H1 (cell line): ENCODE measurements at regions not wholly inside any gene's neighbourhood (a gene's known extent, or its start where the extent isn't known, plus 50 kb on each side); places are given as distances from the start of the nearest gene placed in this dataset.

Experiments
- BRCA1 ChIP-seq: IDR thresholded peaks from 2 replicates; pipeline ENCODE4 v1.6.1; 2012; ENCODE audit warnings: low read depth, low read length, improper control_type of control experiment
- EGR1 ChIP-seq: IDR thresholded peaks from 2 replicates; pipeline ENCODE4 v1.6.1; 2011; ENCODE audit warnings: low read depth, low read length, borderline replicate concordance
- GTF2F1 ChIP-seq: IDR thresholded peaks from 2 replicates; pipeline ENCODE4 v1.6.1; 2012; ENCODE audit warnings: low read depth, low read length, improper control_type of control experiment, borderline replicate concordance
- JUND ChIP-seq: IDR thresholded peaks from 2 replicates; pipeline ENCODE4 v1.6.1; 2011; ENCODE audit warnings: mild to moderate bottlenecking, improper control_type of control experiment, low read length
- NANOG ChIP-seq: IDR thresholded peaks from 2 replicates; pipeline ENCODE4 v1.6.1; 2011; ENCODE audit warnings: low read length, low read depth, mild to moderate bottlenecking, inconsistent platforms; ENCODE audit not compliant: insufficient read depth, poor library complexity, severe bottlenecking
- POLR2A ChIP-seq, 2 experiments: IDR thresholded peaks; 1 replicate in 1 of 2; 2 replicates in 1 of 2; pipeline ENCODE4 v1.6.1; 2011; ENCODE audit warnings: low read depth in 2 of 2, low read length in 2 of 2, mild to moderate bottlenecking in 2 of 2; ENCODE audit errors: control extremely low read depth in 1 of 2
- POLR2AphosphoS5 ChIP-seq: IDR thresholded peaks from 2 replicates; pipeline ENCODE4 v1.6.1; 2011; ENCODE audit warnings: low read depth, low read length
- RAD21 ChIP-seq, 2 experiments: IDR thresholded peaks in 1 of 2; conservative IDR thresholded peaks in 1 of 2; 2 replicates each; pipeline ENCODE4 v1.6.1; 2011; ENCODE audit warnings: low read depth in 2 of 2, low read length in 2 of 2, improper control_type of control experiment in 1 of 2, inconsistent platforms in 1 of 2, mild to moderate bottlenecking in 1 of 2, moderate library complexity in 1 of 2
- SIX5 ChIP-seq: IDR thresholded peaks from 2 replicates; pipeline ENCODE4 v1.6.1; 2011; ENCODE audit warnings: mild to moderate bottlenecking, low read depth, low read length
- TAF1 ChIP-seq: IDR thresholded peaks from 2 replicates; pipeline ENCODE4 v1.6.1; 2011; ENCODE audit warnings: mild to moderate bottlenecking, low read depth, low read length
- TEAD4 ChIP-seq: IDR thresholded peaks from 2 replicates; pipeline ENCODE4 v1.6.1; 2012; ENCODE audit warnings: low read depth, low read length, inconsistent platforms, mixed read lengths
- TF ChIP-seq, protein P1 (sequence below), 3 experiments: IDR thresholded peaks; 1 replicate in 2 of 3; 2 replicates in 1 of 3; pipeline versions ENCODE4 v1.5.1 to v1.6.1; 2011; ENCODE audit warnings: low read length in 3 of 3, mild to moderate bottlenecking in 3 of 3, inconsistent platforms in 2 of 3, low read depth in 1 of 3, moderate library complexity in 1 of 3; ENCODE audit not compliant: insufficient read depth in 1 of 3; ENCODE audit errors: control extremely low read depth in 1 of 3
- TF ChIP-seq, protein P2 (sequence below): IDR thresholded peaks from 2 replicates; pipeline ENCODE4 v1.6.1; 2012; ENCODE audit warnings: inconsistent platforms

DNA sequence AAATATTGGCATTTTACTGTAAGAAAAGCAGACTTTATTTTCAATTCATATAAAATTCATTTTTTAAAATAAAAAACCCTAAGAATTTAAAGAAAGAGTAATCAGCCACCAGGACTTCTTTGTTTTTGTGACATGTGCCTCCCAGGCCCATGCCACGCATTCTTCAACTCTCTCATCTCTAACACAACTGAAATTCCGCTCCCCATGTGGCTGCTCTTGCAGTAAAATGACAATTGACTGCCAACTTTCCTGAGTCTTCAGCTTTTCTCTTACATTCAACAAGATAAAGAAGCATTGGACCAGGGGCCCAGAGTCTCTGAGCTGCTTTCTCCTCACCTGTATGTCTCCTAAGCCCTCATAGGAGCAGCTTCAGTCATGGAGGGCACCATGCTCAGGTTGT is 372.1 kb downstream of the UQCRFS1 start:
- TF ChIP-seq, protein P1, sequence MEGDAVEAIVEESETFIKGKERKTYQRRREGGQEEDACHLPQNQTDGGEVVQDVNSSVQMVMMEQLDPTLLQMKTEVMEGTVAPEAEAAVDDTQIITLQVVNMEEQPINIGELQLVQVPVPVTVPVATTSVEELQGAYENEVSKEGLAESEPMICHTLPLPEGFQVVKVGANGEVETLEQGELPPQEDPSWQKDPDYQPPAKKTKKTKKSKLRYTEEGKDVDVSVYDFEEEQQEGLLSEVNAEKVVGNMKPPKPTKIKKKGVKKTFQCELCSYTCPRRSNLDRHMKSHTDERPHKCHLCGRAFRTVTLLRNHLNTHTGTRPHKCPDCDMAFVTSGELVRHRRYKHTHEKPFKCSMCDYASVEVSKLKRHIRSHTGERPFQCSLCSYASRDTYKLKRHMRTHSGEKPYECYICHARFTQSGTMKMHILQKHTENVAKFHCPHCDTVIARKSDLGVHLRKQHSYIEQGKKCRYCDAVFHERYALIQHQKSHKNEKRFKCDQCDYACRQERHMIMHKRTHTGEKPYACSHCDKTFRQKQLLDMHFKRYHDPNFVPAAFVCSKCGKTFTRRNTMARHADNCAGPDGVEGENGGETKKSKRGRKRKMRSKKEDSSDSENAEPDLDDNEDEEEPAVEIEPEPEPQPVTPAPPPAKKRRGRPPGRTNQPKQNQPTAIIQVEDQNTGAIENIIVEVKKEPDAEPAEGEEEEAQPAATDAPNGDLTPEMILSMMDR (IDR thresholded peaks at IDR 0.05; ENCODE audit: control extremely low read depth in 1 of 3, insufficient read depth in 1 of 3, low read depth in 1 of 3, low read length in 3 of 3): no peak
- TF ChIP-seq JUND (no peak), RAD21 (IDR thresholded peaks at IDR 0.05 in 1 of 2, conservative IDR thresholded peaks at IDR 0.05 in 1 of 2; ENCODE audit: low read depth in 2 of 2, low read length in 2 of 2) (no peak), EGR1 (no peak), SIX5 (no peak), BRCA1 (no peak), GTF2F1 (no peak), TEAD4 (no peak), POLR2AphosphoS5 (no peak), NANOG (no peak), TAF1 (no peak), POLR2A (IDR thresholded peaks at IDR 0.05; ENCODE audit: control extremely low read depth in 1 of 2, low read depth in 2 of 2, low read length in 2 of 2) (no peak)
- TF ChIP-seq, protein P2, sequence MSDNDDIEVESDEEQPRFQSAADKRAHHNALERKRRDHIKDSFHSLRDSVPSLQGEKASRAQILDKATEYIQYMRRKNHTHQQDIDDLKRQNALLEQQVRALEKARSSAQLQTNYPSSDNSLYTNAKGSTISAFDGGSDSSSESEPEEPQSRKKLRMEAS: peak; percentile 57; the same call in 1 of the 2 replicates
